ENCODE measurements at regions not wholly inside any gene's neighbourhood (a gene's known extent, or its start where the extent isn't known, plus 50 kb on each side); places are given as distances from the start of the nearest gene placed in this dataset.

GRCh38 chr1:170367615-170368014 is 164.4 kb upstream of the GORAB start:
- H3K4me3 ChIP-seq (ENCODE audit: low read length) = no peak overlapping the region
- TF ChIP-seq CTCF (conservative IDR thresholded peaks at IDR 0.05; ENCODE audit: low read length) = no peak
- no peak for DNase-seq (ENCODE audit: low read depth)

- no peak for TF ChIP-seq CTCF (conservative IDR thresholded peaks at IDR 0.05; ENCODE audit: low read length)
- H3K4me3 ChIP-seq (ENCODE audit: low read length) = no peak overlapping the region
- DNase-seq (ENCODE audit: low read depth) = no peak
Measured at GRCh38 chr1:170369000-170369399, 163.0 kb upstream of the GORAB start.

- no peak overlapping the region for H3K4me3 ChIP-seq (ENCODE audit: low read length)
- DNase-seq (ENCODE audit: low read depth) = no peak
- no peak for TF ChIP-seq CTCF (conservative IDR thresholded peaks at IDR 0.05; ENCODE audit: low read length)
Measured at GRCh38 chr1:170369417-170369816, 162.5 kb upstream of the GORAB start.

GRCh38 chr1:170370087-170370486 is 161.9 kb upstream of the GORAB start:
- no peak for DNase-seq (ENCODE audit: low read depth)
- no peak for TF ChIP-seq CTCF (conservative IDR thresholded peaks at IDR 0.05; ENCODE audit: low read length)
- H3K4me3 ChIP-seq (ENCODE audit: low read length) = no peak overlapping the region

- DNase-seq (ENCODE audit: low read depth) = no peak
- no peak overlapping the region for H3K4me3 ChIP-seq (ENCODE audit: low read length)
- no peak for TF ChIP-seq CTCF (conservative IDR thresholded peaks at IDR 0.05; ENCODE audit: low read length)
Measured at GRCh38 chr1:170375082-170375723, 156.8 kb upstream of the GORAB start.

- no peak overlapping the region for H3K4me3 ChIP-seq (ENCODE audit: low read length)
- DNase-seq (ENCODE audit: low read depth) = peak; percentile 63
- no peak for TF ChIP-seq CTCF (conservative IDR thresholded peaks at IDR 0.05; ENCODE audit: low read length)
Measured at GRCh38 chr1:170376801-170377385, 155.1 kb upstream of the GORAB start.

GRCh38 chr1:170377440-170377839 is 154.5 kb upstream of the GORAB start:
- no peak overlapping the region for H3K4me3 ChIP-seq (ENCODE audit: low read length)
- TF ChIP-seq CTCF (conservative IDR thresholded peaks at IDR 0.05; ENCODE audit: low read length) = no peak
- no peak for DNase-seq (ENCODE audit: low read depth)
